ENCODE measurements at regions not wholly inside any gene's neighbourhood (a gene's known extent, or its start where the extent isn't known, plus 50 kb on each side); places are given as distances from the start of the nearest gene placed in this dataset.

GRCh38 chr9:129232839-129233591 lies 55.0 kb upstream of the IER5L start:
- no peak for TF ChIP-seq POLR2AphosphoS5 (IDR thresholded peaks at IDR 0.05; ENCODE audit: borderline replicate concordance, low read depth, low read length)
- TF ChIP-seq EZH2 (IDR thresholded peaks at IDR 0.05), result no peak
- no peak for TF ChIP-seq FOXP2 (optimal IDR thresholded peaks at IDR 0.05; ENCODE audit: control extremely low read depth, extremely low read length, insufficient read depth)
